ENCODE measurements at regions not wholly inside any gene's neighbourhood (a gene's known extent, or its start where the extent isn't known, plus 50 kb on each side); places are given as distances from the start of the nearest gene placed in this dataset.

- H3K79me2 ChIP-seq (ENCODE audit: control insufficient read depth, low read length) = no peaks in the 10 kb centered on the region
- H3K9me3 ChIP-seq (ENCODE audit: control insufficient read depth, insufficient read depth, low read length) = no peaks in the 10 kb centered on the region
- no peak overlapping the region for H3K27ac ChIP-seq (ENCODE audit: low read depth, low read length)
- H3K9me2 ChIP-seq (replicated peaks; ENCODE audit: control insufficient read depth, low read length) = no peaks in the 10 kb centered on the region
- H3K4me1 ChIP-seq (ENCODE audit: control insufficient read depth, low read length) = no peaks in the 10 kb centered on the region
- TF ChIP-seq CTCF (IDR thresholded peaks at IDR 0.05; ENCODE audit: low read depth, low read length, poor library complexity, severe bottlenecking) = no peak
- no peaks in the 10 kb centered on the region for H3K36me3 ChIP-seq (ENCODE audit: control insufficient read depth, low read length)
- H3K27me3 ChIP-seq (ENCODE audit: control insufficient read depth, low read length) = no peaks in the 10 kb centered on the region
- H3F3A ChIP-seq (ENCODE audit: control insufficient read depth, insufficient read depth) = no peaks in the 10 kb centered on the region
- H3K4me3 ChIP-seq (ENCODE audit: low read length) = no peak overlapping the region
- no peaks in the 10 kb centered on the region for H4K20me1 ChIP-seq (ENCODE audit: control insufficient read depth, insufficient read depth, low read depth, low read length)
- H3K4me2 ChIP-seq (ENCODE audit: low read length) = no peak overlapping the region
Observed at GRCh38 chr18:39786477-39786876, 2168.6 kb upstream of the PIK3C3 start.

- H3K9me2 ChIP-seq (replicated peaks; ENCODE audit: control insufficient read depth, low read length) = no peaks in the 10 kb centered on the region
- H3K79me2 ChIP-seq (ENCODE audit: control insufficient read depth, low read length) = no peaks in the 10 kb centered on the region
- H3K4me2 ChIP-seq (ENCODE audit: low read length) = no peak overlapping the region
- H3K4me3 ChIP-seq (ENCODE audit: low read length) = no peak overlapping the region
- H3K36me3 ChIP-seq (ENCODE audit: control insufficient read depth, low read length) = no peaks in the 10 kb centered on the region
- no peaks in the 10 kb centered on the region for H4K20me1 ChIP-seq (ENCODE audit: control insufficient read depth, insufficient read depth, low read depth, low read length)
- H3F3A ChIP-seq (ENCODE audit: control insufficient read depth, insufficient read depth) = no peaks in the 10 kb centered on the region
- no peak overlapping the region for H3K27ac ChIP-seq (ENCODE audit: low read depth, low read length)
- H3K9me3 ChIP-seq (ENCODE audit: control insufficient read depth, insufficient read depth, low read length) = no peaks in the 10 kb centered on the region
- no peaks in the 10 kb centered on the region for H3K4me1 ChIP-seq (ENCODE audit: control insufficient read depth, low read length)
- TF ChIP-seq EZH2phosphoT487 (IDR thresholded peaks at IDR 0.05; ENCODE audit: borderline replicate concordance, low read length) (no peak), CTCF (IDR thresholded peaks at IDR 0.05; ENCODE audit: low read depth, low read length, poor library complexity, severe bottlenecking) (no peak)
- no peaks in the 10 kb centered on the region for H3K27me3 ChIP-seq (ENCODE audit: control insufficient read depth, low read length)
Observed at GRCh38 chr18:39784541-39784940, 2170.5 kb upstream of the PIK3C3 start.

- Histone ChIP-seq H3K4me1 (ENCODE audit: control insufficient read depth, low read length) (no peaks in the 10 kb centered on the region), H4K20me1 (ENCODE audit: control insufficient read depth, insufficient read depth, low read depth, low read length) (no peaks in the 10 kb centered on the region), H3K4me2 (ENCODE audit: low read length) (no peak overlapping the region), H3K36me3 (ENCODE audit: control insufficient read depth, low read length) (no peaks in the 10 kb centered on the region), H3K27ac (ENCODE audit: low read depth, low read length) (no peak overlapping the region), H3K4me3 (ENCODE audit: low read length) (no peak overlapping the region), H3K27me3 (ENCODE audit: control insufficient read depth, low read length) (no peaks in the 10 kb centered on the region), H3K9me3 (ENCODE audit: control insufficient read depth, insufficient read depth, low read length) (no peaks in the 10 kb centered on the region), H3K9me2 (replicated peaks; ENCODE audit: control insufficient read depth, low read length) (no peaks in the 10 kb centered on the region), H3F3A (ENCODE audit: control insufficient read depth, insufficient read depth) (no peaks in the 10 kb centered on the region), H3K79me2 (ENCODE audit: control insufficient read depth, low read length) (no peaks in the 10 kb centered on the region)
- TF ChIP-seq CTCF (IDR thresholded peaks at IDR 0.05; ENCODE audit: low read depth, low read length, poor library complexity, severe bottlenecking) (no peak), EZH2phosphoT487 (IDR thresholded peaks at IDR 0.05; ENCODE audit: borderline replicate concordance, low read length) (no peak)
Observed at GRCh38 chr18:39781565-39781964, 2173.5 kb upstream of the PIK3C3 start.

- Histone ChIP-seq H4K20me1 (ENCODE audit: control insufficient read depth, insufficient read depth, low read depth, low read length) (no peaks in the 10 kb centered on the region), H3K4me3 (ENCODE audit: low read length) (no peak overlapping the region), H3K9me2 (replicated peaks; ENCODE audit: control insufficient read depth, low read length) (no peaks in the 10 kb centered on the region), H3K79me2 (ENCODE audit: control insufficient read depth, low read length) (no peaks in the 10 kb centered on the region), H3K4me1 (ENCODE audit: control insufficient read depth, low read length) (no peaks in the 10 kb centered on the region), H3F3A (ENCODE audit: control insufficient read depth, insufficient read depth) (no peaks in the 10 kb centered on the region), H3K27ac (ENCODE audit: low read depth, low read length) (no peak overlapping the region), H3K36me3 (ENCODE audit: control insufficient read depth, low read length) (no peaks in the 10 kb centered on the region), H3K4me2 (ENCODE audit: low read length) (no peak overlapping the region), H3K27me3 (ENCODE audit: control insufficient read depth, low read length) (no peaks in the 10 kb centered on the region), H3K9me3 (ENCODE audit: control insufficient read depth, insufficient read depth, low read length) (no peaks in the 10 kb centered on the region)
- no peak for TF ChIP-seq EZH2phosphoT487 (IDR thresholded peaks at IDR 0.05; ENCODE audit: borderline replicate concordance, low read length)
- no peak for TF ChIP-seq CTCF (IDR thresholded peaks at IDR 0.05; ENCODE audit: low read depth, low read length, poor library complexity, severe bottlenecking)
Observed at GRCh38 chr18:39780774-39781173, 2174.3 kb upstream of the PIK3C3 start.

Data from DOHH2 (cell line).